ENCODE measurements at regions not wholly inside any gene's neighbourhood (a gene's known extent, or its start where the extent isn't known, plus 50 kb on each side); places are given as distances from the start of the nearest gene placed in this dataset.

DNA sequence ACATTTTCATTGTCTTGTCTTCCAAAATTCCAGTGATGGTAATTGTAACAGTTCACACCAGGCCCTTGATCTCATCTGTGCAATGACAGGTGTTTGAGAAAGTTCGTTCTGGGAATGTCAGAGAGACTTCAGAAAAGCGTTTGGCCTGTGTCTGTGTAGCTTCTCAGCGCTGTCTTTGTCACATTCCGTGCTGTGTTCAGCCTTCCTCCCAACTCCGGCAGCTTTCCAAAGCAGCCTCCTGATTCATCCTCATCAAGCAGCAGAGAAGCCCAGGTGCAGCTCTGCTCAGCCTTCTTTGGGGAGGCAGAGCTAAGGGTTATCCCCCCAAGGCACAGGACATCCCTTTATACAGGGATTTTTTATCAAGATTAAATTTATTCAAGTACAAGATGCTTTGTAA lies 494.0 kb upstream of the SUCLG2 start:
- TF ChIP-seq ESRRG (CRISPR knock-in tag; IDR thresholded peaks at IDR 0.05) (no peak), OSR1 (CRISPR knock-in tag; IDR thresholded peaks at IDR 0.05) (no peak), ZNF8 (CRISPR knock-in tag; IDR thresholded peaks at IDR 0.05) (no peak), SNAI2 (CRISPR knock-in tag; IDR thresholded peaks at IDR 0.05) (no peak), CSRNP3 (CRISPR knock-in tag; IDR thresholded peaks at IDR 0.05) (no peak)
- TF ChIP-seq, protein P1, sequence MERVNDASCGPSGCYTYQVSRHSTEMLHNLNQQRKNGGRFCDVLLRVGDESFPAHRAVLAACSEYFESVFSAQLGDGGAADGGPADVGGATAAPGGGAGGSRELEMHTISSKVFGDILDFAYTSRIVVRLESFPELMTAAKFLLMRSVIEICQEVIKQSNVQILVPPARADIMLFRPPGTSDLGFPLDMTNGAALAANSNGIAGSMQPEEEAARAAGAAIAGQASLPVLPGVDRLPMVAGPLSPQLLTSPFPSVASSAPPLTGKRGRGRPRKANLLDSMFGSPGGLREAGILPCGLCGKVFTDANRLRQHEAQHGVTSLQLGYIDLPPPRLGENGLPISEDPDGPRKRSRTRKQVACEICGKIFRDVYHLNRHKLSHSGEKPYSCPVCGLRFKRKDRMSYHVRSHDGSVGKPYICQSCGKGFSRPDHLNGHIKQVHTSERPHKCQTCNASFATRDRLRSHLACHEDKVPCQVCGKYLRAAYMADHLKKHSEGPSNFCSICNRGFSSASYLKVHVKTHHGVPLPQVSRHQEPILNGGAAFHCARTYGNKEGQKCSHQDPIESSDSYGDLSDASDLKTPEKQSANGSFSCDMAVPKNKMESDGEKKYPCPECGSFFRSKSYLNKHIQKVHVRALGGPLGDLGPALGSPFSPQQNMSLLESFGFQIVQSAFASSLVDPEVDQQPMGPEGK (CRISPR knock-in tag; IDR thresholded peaks at IDR 0.05; ENCODE audit: borderline replicate concordance) = no peak
- no peak for ATAC-seq

GRCh38 chr3:68142441-68142840 lies 488.0 kb upstream of the SUCLG2 start:
- TF ChIP-seq ESRRG (CRISPR knock-in tag; IDR thresholded peaks at IDR 0.05) (no peak), OSR1 (CRISPR knock-in tag; IDR thresholded peaks at IDR 0.05) (no peak), BACH2 (CRISPR knock-in tag; IDR thresholded peaks at IDR 0.05; ENCODE audit: borderline replicate concordance) (no peak), SNAI2 (CRISPR knock-in tag; IDR thresholded peaks at IDR 0.05) (no peak), POU6F1 (CRISPR knock-in tag; IDR thresholded peaks at IDR 0.05; ENCODE audit: borderline replicate concordance, low read depth) (no peak), ZFP3 (CRISPR knock-in tag; IDR thresholded peaks at IDR 0.05) (no peak), RARB (CRISPR knock-in tag; IDR thresholded peaks at IDR 0.05) (no peak), ZNF565 (CRISPR knock-in tag; conservative IDR thresholded peaks at IDR 0.05; ENCODE audit: low read depth) (no peak)
- ATAC-seq = no peak

GRCh38 chr3:68139897-68140296 lies 485.5 kb upstream of the SUCLG2 start:
- TF ChIP-seq, protein P2, sequence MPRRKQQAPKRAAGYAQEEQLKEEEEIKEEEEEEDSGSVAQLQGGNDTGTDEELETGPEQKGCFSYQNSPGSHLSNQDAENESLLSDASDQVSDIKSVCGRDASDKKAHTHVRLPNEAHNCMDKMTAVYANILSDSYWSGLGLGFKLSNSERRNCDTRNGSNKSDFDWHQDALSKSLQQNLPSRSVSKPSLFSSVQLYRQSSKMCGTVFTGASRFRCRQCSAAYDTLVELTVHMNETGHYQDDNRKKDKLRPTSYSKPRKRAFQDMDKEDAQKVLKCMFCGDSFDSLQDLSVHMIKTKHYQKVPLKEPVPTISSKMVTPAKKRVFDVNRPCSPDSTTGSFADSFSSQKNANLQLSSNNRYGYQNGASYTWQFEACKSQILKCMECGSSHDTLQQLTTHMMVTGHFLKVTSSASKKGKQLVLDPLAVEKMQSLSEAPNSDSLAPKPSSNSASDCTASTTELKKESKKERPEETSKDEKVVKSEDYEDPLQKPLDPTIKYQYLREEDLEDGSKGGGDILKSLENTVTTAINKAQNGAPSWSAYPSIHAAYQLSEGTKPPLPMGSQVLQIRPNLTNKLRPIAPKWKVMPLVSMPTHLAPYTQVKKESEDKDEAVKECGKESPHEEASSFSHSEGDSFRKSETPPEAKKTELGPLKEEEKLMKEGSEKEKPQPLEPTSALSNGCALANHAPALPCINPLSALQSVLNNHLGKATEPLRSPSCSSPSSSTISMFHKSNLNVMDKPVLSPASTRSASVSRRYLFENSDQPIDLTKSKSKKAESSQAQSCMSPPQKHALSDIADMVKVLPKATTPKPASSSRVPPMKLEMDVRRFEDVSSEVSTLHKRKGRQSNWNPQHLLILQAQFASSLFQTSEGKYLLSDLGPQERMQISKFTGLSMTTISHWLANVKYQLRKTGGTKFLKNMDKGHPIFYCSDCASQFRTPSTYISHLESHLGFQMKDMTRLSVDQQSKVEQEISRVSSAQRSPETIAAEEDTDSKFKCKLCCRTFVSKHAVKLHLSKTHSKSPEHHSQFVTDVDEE (CRISPR knock-in tag; IDR thresholded peaks at IDR 0.05) = no peak
- TF ChIP-seq ESRRG (CRISPR knock-in tag; IDR thresholded peaks at IDR 0.05) (no peak), SNAI2 (CRISPR knock-in tag; IDR thresholded peaks at IDR 0.05) (no peak), OSR1 (CRISPR knock-in tag; IDR thresholded peaks at IDR 0.05) (no peak), ZFP3 (CRISPR knock-in tag; IDR thresholded peaks at IDR 0.05) (no peak), RARB (CRISPR knock-in tag; IDR thresholded peaks at IDR 0.05) (no peak), ZNF70 (CRISPR knock-in tag; IDR thresholded peaks at IDR 0.05) (no peak), CSRNP3 (CRISPR knock-in tag; IDR thresholded peaks at IDR 0.05) (no peak), BACH2 (CRISPR knock-in tag; IDR thresholded peaks at IDR 0.05; ENCODE audit: borderline replicate concordance) (no peak), TOX (CRISPR knock-in tag; IDR thresholded peaks at IDR 0.05; ENCODE audit: borderline replicate concordance) (no peak), POU6F1 (CRISPR knock-in tag; IDR thresholded peaks at IDR 0.05; ENCODE audit: borderline replicate concordance, low read depth) (no peak), ZC3H10 (CRISPR knock-in tag; IDR thresholded peaks at IDR 0.05) (no peak), ISL1 (CRISPR knock-in tag; IDR thresholded peaks at IDR 0.05) (no peak), ARNTL (CRISPR knock-in tag; IDR thresholded peaks at IDR 0.05; ENCODE audit: borderline replicate concordance, low read depth) (no peak), GLIS3 (CRISPR knock-in tag; IDR thresholded peaks at IDR 0.05) (no peak), ZNF8 (CRISPR knock-in tag; IDR thresholded peaks at IDR 0.05) (no peak)
- TF ChIP-seq, protein P1 (CRISPR knock-in tag; IDR thresholded peaks at IDR 0.05; ENCODE audit: borderline replicate concordance) = no peak
- TF ChIP-seq, protein P3, sequence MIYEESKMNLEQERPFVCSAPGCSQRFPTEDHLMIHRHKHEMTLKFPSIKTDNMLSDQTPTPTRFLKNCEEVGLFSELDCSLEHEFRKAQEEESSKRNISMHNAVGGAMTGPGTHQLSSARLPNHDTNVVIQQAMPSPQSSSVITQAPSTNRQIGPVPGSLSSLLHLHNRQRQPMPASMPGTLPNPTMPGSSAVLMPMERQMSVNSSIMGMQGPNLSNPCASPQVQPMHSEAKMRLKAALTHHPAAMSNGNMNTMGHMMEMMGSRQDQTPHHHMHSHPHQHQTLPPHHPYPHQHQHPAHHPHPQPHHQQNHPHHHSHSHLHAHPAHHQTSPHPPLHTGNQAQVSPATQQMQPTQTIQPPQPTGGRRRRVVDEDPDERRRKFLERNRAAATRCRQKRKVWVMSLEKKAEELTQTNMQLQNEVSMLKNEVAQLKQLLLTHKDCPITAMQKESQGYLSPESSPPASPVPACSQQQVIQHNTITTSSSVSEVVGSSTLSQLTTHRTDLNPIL (CRISPR knock-in tag; IDR thresholded peaks at IDR 0.05; ENCODE audit: low read depth) = no peak
- no peak for ATAC-seq

Measured in SK-N-SH treated with all-trans-retinoic acid at 6 μM for 48 hours (cell line).